Stimulated activated naive CD8-positive, alpha-beta T cell treated with anti-CD3 and anti-CD28 coated beads, Interleukin-15, Interleukin-2, amounts not matched to agents 100 U/mL and 50 U/mL, for 24 hours (primary cell): ENCODE measurements at regions not wholly inside any gene's neighbourhood (a gene's known extent, or its start where the extent isn't known, plus 50 kb on each side); places are given as distances from the start of the nearest gene placed in this dataset.

Experiments used
- ATAC-seq: fragments of 150-1000 bp; cut with Tn5 transposase; one replicate; pipeline ENCODE4 v1.10.0; 2021
- DNase-seq: peaks from one replicate; pipeline ENCODE4 v3.0.0; 2021

DNA sequence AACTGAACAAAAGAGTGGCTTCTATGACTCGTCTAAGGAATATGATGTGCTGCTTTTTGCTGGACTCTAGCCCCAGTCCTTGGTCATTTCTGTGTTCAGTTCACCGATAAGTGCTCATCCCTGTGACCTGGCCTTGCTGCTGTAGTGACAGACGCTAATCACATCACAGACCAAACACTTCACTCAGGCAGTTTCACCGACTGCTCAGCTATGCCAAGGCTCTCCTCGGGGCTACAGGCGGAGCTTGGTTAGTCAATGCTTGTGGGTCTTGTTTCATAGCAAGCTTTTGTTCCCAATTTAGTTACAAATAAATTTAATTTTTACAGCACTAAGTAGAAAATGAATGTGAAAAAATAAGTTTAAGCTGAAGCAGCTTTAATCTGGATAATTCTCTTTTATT lies 190.8 kb upstream of the PRKCQ start:
- ATAC-seq (no peak), DNase-seq (no peak)

DNA sequence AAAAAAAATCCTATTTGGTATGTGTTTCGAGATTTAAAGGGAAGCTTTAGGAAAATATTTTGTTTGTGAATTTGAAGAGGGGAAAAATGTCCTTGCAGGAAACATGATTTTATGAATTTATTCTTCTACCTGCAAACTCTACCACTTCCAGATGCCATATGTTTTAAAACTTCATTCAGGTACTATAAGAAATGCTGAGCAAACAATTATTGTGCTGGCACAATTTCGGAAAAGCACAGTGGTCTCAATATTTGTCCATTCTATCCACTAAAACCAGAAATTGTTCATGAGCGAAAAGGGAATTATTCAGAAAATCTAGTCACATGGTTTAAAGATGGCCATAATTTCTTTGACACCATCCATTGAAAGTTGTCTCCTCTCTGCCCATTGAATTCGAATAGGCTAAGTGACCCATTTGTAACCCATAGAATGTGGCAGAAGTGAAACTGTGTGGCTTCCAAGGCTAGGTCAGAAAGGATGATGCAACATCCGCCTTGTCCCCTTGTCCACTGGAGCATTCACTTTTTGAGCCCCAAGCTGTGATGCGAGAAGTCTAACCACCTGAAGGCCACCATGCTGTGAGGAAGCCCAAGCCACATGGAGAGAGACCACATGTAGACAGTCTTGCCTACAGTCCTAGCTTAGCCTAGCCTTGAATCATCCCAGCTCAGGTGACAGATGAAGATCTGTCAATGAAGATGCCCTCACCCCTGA lies 189.8 kb upstream of the PRKCQ start:
- ATAC-seq: no peak

DNA sequence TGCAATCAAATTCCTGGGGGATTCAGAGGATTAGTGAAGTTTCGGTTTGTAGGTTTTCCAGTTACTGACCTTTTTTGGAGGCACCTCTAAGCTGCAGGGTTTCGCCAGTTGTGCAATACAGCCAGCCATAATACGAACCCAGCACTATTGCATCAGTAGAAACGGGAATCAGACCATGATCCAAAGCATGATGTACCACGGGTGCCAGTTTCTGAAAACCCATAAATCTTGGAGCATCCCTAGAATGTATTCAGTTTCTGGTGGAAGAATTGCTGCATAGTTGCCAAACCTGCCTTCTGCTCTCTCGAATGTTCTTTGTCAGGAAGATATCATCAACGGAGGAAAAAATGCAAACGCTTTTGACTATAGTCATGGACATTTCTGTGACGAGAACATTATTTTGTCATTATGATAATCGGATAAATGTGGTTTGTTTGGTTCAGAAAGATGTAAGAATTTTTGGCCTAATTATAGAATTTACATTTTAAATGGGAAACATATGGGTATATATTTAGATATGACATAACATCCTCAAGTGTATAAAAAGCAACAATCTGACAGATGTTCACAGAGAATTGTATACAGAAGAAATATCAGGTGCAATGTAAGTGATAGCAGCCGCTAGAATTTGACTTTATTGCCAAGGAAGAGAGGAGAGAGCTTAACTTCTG lies 186.2 kb upstream of the PRKCQ start:
- ATAC-seq (no peak), DNase-seq (no peak)

More for the DNA sequence above, 189.8 kb upstream of the PRKCQ start:
- no peak for DNase-seq

DNA sequence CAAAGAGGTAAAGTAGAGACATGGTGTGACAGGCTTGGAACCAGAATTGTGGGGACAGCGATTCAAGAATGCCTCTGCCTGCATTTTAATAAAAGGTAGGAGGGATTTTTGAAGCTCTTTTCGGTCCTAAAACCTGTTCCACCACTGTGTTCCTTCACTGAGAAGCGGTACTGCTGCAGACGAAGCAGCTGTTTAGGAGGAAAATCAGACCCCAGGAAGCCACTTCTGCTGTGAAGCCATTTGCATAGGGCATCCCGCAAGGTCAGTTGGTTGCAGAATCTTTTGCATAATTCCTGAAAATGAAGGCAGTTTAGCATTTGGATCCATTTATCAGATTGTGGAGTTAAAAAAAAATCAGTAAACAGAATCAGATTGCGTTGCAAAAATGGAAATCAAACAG lies 183.3 kb upstream of the PRKCQ start:
- ATAC-seq: no peak
- DNase-seq: no peak

DNA sequence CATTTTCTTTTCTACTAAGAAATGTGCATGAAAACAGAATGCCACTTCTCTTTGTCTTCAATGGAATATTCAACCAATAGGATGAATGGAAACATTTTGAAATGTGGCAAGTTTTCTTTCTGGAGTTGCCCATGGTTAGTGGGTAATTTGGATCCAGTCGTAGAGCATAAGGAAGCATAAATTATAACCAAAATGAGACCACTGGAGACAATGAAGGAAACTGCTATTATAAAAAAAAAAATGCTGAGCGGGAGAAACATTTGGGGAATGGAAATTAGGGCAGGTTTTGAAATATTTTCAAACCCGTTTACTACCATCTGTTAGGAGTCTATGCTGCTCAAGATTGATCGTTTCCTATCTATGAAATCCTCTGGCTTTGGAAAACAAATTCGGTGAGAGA lies 182.9 kb upstream of the PRKCQ start:
- DNase-seq: no peak
- no peak for ATAC-seq

DNA sequence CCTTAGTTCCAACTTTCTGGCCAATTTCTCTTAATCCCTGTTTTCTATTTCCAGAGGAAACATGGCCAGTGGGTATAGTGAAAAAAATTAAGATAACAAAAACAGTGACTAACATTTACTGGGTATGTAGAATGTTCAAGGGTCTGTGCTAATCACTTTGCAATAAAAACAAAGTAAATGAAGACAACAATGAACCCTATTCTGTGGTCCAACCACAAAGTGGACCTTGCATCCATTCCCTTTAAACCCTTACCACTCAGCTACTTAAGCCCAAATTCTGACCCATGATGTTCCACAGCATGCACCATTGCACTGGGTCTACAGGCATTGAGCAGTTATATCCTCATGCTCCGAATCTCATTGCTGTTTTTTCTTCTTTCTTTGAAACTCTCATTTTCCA lies 179.9 kb upstream of the PRKCQ start:
- ATAC-seq: no peak
- no peak for DNase-seq

DNA sequence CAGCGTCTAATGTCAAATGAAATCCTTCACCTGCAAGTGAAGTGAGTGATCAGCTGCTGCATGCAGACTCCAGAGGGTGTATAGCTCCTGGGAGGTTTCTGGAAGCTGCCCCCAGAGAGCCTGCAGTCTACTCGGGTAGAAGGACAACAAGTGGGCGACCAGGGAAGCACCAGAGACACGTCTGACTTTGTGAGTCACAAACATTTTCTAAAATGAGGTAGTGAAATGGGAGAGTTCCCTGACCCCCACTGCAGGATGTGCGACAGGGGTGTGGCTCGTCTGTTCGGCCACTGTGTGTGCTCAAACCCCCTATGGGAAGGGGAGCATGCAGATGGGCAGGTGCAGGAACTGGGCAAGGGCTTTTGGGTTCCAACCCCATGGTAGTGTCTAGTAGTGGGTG lies 177.1 kb upstream of the PRKCQ start:
- DNase-seq (no peak), ATAC-seq (no peak)

DNA sequence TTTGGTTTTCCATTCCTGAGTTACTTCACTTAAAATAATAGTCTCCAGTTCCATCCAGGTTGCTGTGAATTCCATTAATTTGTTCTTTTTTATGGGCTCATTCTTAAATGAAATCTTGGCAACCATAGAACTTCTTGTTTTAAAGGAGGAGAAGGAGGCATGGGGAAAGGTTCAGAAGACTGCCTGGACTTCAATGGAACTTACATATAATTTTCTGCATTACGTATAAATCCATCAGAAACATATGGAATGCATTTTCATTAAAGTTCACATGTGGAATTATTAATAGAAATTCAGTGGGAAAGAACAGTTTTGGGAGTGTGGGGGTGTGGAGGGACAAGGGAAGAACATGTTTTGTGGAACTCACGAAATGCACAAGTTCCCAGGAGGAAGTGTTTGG lies 176.6 kb upstream of the PRKCQ start:
- no peak for ATAC-seq

DNA sequence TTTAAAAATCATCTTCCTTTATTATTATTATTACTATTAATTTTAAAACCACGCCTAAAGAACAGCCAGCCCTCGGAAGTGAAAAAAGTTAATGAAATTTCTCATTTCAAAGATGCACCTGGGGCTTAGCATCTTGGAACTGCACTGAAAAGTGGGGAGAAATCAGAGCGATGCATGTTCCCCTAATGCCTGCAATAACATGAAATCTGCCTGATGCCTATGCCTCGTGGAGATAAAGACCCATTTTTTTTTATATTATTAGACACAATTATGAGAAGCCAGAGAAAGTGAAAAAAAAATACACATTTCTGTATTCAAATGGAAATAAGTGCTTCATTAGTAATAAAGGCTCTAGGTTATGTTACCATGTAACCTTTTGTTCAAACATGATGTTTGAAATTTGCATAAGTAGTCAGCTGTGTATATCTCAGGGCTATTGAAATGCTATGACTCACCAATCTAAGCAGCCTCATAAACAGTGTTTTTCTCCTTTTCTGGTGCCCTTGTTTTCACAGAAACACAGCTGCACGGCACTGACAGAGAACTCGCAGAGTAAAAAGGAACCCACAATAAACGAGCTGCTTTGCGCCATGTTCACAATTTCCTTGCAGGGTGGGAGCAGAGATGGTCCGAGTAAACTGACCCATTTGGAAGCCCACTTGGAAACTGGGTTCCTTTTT lies 175.8 kb upstream of the PRKCQ start:
- no peak for ATAC-seq
- DNase-seq: no peak

More for the DNA sequence above, 176.6 kb upstream of the PRKCQ start:
- no peak for DNase-seq

DNA sequence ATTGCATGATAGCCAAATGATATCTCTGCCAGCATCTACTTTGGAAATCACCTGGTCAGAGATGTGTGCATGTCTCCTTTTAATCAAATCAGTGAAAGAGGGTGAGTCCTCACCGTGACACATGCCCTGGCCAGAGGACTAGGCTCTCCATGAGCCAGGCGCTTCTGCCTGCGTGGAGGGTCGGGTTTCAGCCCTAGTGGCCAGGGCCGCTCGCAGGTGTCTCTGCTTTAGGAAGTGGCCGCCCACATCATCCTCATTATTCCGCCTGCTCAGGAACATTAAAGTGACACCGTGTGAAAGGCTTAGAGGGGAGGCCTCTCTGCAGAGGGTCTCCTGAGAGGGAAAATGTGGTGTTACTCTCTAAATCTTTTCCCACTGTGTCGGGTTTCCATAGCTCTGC lies 173.6 kb upstream of the PRKCQ start:
- no peak for DNase-seq
- no peak for ATAC-seq

DNA sequence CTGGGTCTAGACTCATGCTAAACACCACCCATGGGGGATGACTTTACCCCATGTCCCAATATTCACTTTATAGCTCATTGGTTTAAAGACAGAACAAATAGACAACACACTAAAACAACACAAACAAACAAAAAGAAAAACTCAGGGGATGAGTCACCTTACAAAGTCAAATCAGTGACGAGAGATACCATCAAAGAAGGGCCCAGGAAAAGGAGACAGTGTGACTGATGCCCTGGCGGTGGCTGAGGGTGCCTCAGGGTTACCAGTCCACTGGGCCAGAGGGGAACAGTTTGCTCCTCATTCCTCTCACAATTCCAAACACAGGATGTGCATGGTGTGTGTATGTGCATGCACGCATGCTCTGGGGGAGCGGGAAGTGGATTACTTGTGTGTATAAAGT lies 171.3 kb upstream of the PRKCQ start:
- ATAC-seq (no peak), DNase-seq (no peak)

DNA sequence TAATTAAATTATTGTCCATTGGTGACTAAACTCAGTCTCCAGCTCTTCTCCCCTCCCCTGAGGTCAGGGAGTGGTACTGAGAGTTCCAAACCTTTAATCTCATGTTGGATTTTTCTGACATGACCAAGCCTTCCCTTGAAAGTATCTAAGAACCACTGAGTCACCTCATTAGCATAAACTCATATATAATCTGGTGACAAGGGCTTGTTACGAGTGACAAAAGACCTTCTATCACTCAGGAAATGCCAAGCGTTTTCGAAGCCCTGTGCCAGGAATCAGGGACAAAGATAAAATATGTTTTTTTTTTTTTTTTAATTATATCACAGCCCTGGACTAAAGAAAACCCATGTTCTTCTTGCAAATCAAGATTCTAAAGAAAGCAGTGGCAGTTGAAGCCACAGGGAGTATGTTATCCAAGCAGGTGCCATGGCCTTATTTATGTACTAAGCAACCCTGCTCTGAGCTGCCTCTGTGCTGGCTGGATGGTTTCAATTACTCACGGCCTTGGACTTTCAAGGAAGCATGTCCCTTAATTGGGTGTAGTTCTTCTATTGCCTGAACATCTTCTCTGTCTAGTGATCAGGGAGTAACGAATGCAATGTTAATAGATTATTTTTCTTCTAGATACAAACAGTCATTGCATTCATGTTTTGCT lies 169.0 kb upstream of the PRKCQ start:
- DNase-seq (no peak), ATAC-seq (no peak)

DNA sequence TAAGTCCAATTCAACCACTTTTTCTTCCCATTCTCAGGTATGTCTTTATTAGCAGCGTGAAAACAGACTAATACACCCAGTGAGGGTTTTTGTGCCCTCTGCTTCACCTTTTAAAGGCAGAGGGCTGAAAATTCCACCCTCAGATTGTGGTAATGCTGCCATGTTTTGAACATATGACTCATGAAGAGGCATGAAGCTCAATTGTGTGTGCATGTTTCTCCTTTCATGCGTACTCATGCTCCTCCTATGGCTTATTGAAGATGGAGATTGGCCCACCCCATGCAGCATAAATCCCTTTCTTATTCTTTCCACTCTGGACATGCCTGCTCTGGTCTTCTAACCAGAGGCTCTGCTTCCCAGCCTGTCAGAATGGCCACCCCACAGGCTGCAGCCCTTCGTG lies 168.0 kb upstream of the PRKCQ start:
- ATAC-seq: no peak
- DNase-seq: no peak

DNA sequence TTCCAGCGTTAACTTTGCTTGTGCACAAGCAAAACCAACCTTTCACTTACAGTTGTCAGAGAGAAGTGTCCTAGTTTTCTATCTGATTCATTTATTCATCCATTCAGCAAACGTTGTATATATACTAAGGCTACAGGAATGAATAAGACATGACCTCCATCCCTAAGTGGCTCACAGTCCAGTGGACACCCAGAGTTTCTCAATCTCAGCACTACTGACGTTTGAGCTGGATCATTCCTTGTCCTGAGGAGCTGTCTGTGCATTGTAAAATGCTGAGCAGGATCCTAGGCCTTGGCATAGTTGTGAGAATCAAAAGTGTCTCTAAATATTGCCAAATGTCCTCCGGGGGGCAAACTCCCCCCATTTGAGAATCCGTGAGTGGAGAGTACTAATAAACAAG lies 166.7 kb upstream of the PRKCQ start:
- ATAC-seq (no peak), DNase-seq (no peak)

DNA sequence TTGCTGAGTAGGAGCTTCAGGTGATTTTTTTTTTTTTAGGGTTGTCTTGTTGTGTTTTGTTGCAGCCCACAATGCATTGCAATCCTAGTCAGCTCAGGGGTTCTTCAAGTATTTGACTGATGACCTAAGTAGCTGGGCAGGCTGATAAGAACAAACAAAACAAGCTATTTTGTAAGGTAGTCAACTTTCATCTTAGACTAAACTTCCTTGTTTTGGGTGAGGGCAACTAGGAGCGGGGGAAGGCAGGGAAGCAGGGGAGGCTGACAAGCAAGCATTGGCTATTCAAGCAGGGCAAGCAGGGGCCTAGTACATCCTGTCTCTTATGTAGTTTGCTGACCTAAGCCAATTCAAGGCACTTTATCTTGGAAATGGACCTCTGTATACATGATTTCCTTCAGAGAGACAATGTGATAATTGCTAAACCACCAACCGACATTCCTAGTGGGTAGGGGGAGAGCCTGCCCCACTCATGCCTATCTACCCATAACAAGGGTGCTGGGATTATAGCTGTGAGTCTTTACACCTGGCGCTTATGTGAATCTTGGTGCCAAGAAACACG lies 163.3 kb upstream of the PRKCQ start:
- DNase-seq: no peak
- no peak for ATAC-seq

DNA sequence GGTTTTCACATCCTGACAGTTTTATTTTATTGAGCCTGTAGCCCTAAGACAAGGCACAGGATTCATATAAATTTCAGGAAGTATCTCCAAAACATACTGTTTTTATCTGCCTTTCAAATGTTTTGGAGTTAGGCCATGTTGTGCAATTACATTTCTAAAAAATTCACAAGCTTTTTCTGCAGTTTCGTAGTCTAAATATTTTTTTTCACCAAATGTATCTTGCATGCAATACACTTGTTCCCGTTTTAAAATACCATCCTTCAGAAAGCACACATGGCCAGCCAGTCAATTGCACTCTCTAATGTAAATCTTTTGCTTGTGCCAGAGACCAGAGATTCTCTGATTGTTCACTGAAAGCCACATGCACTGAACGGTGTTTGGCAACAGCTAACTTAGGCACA lies 161.5 kb upstream of the PRKCQ start:
- no peak for ATAC-seq
- no peak for DNase-seq

DNA sequence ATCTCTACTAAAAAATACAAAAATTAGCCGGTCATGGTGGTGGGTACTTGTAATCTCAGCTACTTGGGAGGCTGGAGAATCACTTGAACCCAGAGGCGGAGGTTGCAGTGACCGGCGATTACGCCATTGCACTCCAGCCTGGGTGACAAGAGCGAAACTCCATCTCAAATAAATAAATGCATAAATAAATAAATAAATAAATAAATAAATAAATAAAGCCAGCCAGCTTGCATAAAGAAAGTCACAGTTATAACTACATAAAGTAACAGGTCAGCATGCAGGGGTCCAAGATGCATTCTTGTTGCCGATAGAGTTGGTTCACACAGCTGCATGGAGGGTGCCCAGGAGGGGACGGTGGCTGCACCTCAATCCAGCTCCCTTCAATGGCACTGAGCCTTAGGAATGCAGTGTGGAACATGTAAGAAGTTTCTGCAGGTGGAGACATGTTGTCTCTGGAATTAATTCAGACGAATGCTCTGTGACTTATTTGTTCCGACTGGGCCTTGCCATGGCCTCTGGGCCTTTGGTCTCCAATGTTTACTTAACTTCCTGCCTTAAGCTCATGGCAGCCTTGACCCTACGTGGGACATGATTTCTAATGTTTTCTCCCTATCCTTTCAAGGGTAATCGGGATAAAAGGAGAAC lies 159.6 kb upstream of the PRKCQ start:
- no peak for DNase-seq
- no peak for ATAC-seq

DNA sequence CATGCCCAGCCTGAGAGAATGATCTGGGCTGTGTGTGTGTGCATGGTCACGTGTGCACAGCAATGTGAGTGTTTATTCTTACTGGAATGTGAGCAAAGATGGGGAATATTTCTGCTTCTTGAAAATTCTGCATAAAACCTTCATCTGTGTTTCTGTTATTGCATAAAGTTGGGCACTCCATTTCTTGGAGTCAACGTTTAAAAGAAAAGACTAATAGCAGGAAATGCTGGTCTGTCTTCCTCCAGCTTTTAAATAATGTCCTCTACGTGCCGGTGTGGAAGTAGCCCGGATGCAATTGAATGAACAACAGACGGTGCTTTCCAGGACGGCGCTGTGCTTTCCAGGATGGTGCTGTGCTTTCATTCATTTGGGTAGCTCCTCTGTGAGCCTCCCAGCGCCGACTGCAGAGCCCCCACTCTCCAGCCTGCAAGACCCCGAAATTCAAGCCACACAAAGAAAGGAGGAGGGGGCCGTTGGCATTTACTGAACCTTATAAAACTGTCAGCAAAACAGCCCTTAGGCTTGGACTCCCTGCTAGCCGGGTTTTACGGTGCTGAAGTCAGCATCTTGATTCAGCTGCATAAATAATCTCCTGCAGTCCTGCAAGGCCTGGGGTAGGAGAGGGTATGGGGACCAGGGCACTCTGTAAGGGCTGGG lies 158.2 kb upstream of the PRKCQ start:
- DNase-seq: no peak

DNA sequence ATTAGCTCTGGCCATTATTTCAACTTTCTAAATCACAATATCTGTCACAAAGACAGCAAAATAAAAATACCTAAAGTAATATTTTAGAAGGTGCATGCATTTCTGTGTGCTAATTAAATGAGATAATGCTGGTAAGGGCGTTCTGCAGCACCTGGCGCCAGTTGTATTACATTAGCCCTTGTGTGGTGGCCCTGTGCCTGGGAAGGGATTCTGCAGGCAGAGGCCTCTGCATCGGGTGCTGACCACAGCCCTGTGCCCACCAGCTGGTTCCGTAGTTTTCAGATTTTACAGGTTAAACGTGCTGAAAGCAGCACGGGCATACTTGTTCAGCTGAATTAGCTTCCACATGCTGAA lies 157.7 kb upstream of the PRKCQ start:
- no peak for DNase-seq
- no peak for ATAC-seq

More for the DNA sequence above, 158.2 kb upstream of the PRKCQ start:
- ATAC-seq: no peak

DNA sequence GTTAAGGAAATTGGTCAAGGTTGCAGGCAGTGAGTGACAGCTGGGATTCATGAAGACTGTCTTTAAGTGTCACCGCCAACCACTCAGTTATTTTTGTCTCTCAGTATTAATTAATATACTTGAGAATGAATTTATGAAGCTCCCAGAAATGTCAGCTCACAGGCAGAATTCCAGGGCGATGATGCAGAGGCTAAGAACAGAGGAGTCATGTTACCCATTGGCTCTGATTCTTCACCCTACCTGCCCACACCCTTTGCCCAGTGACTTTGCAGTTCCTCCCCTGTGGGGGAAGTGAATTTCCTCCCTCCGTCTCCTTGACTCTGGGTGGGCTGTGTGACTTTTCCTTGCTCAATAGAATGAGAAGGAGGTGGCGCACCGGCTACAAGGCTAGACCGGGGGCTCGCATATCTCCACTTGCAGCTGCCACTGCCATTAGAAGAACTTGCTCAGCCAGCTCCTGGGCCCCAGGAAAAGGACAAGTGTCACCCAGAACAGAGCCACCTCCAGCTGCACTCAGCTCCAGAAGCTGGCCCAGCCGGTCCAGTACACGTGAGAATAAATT lies 157.1 kb upstream of the PRKCQ start:
- DNase-seq (no peak), ATAC-seq (no peak)

DNA sequence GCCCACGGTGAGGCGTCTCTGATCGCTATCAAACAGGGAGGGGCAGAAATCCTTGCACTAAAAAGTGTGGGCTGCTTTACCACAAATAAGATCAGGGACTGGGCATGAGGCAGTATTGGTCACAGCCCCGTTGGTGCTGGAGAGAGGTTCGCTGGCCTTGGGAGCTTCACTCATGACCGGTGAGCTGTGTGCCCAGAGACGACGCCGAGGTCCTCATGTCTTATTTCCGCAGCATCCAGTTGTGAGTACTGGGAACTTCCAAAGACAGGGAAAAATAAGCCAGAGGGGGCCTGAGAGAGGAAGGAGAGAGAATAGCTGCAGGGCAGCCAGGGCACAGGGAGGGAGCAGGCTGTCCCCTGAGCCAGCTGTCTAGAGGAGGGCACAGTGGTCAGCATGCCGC lies 154.2 kb upstream of the PRKCQ start:
- no peak for ATAC-seq

More for the DNA sequence above, 154.2 kb upstream of the PRKCQ start:
- DNase-seq: no peak
